B cell (primary cell): ENCODE measurements at regions not wholly inside any gene's neighbourhood (a gene's known extent, or its start where the extent isn't known, plus 50 kb on each side); places are given as distances from the start of the nearest gene placed in this dataset.

Experiments
- ATAC-seq: fragments of 200-7000 bp; cut with Tn5 transposase; one replicate; pipeline ENCODE4 v1.10.0; 2021; ENCODE audit warnings: low read depth, mild to moderate bottlenecking, moderate number of reproducible peaks, moderate library complexity
- CTCF ChIA-PET: fragments of 350-600 bp; sonication (Branson Sonifier 250); formaldehyde crosslinking; loops from one replicate; lab custom pipeline; 2021; ENCODE audit warnings: antibody characterized with exemption, inconsistent platforms; lab: Charles Lee
- POLR2A ChIA-PET: fragments of 350-600 bp; sonication (Branson Sonifier 250); formaldehyde crosslinking; loops from one replicate; lab custom pipeline; 2021; ENCODE audit warnings: antibody characterized with exemption; lab: Charles Lee
- DNase-seq: peaks from one replicate; pipeline ENCODE4 v3.0.0; 2013
- H2AFZ ChIP-seq: 2 replicates; pipeline ENCODE4 v1.6.1; 2012; ENCODE audit warnings: mild to moderate bottlenecking, low read depth, low read length; ENCODE audit not compliant: insufficient read depth, poor library complexity, severe bottlenecking
- H3K27ac ChIP-seq, 2 donors: 1 replicate in 1 of 2; 2 replicates in 1 of 2; pipeline ENCODE4 v1.5.1; 2012 to 2013; ENCODE audit warnings: low read length in 2 of 2, mild to moderate bottlenecking in 2 of 2, moderate library complexity in 1 of 2
- H3K27me3 ChIP-seq, 4 experiments: fragments of 200-600 bp in 1 of 4; sonication (generic) in 1 of 4; replicated peaks in 1 of 4; 1 replicate in 2 of 4; 2 replicates in 2 of 4; pipeline versions ENCODE4 v1.6.1 to v1.7.0; 2013 to 2016; ENCODE audit warnings: low read length in 3 of 4, mild to moderate bottlenecking in 2 of 4, mixed read lengths in 1 of 4, moderate library complexity in 1 of 4; ENCODE audit not compliant: insufficient read depth in 4 of 4, control insufficient read depth in 3 of 4; ENCODE audit errors: control extremely low read depth in 1 of 4
- H3K36me3 ChIP-seq, 2 experiments: replicated peaks in 1 of 2; 1 replicate in 1 of 2; 2 replicates in 1 of 2; pipeline versions ENCODE4 v1.6.1 to v1.7.1; 2013; ENCODE audit warnings: low read length in 1 of 2; ENCODE audit not compliant: insufficient read depth in 2 of 2, control insufficient read depth in 1 of 2; ENCODE audit errors: control extremely low read depth in 1 of 2, extremely low read depth in 1 of 2
- H3K4me1 ChIP-seq, 2 donors: fragments of 200-600 bp in 1 of 2; sonication (generic) in 1 of 2; 1 replicate in 1 of 2; 2 replicates in 1 of 2; pipeline versions ENCODE4 v1.5.1 to v1.6.1; 2013 to 2017; ENCODE audit warnings: low read length in 2 of 2; ENCODE audit not compliant: control insufficient read depth in 2 of 2, insufficient read depth in 2 of 2
- H3K4me2 ChIP-seq: replicated peaks from 2 replicates; pipeline ENCODE3; 2012; ENCODE audit warnings: mild to moderate bottlenecking, low read depth, low read length; ENCODE audit not compliant: poor library complexity, severe bottlenecking
- H3K4me3 ChIP-seq, 5 experiments: fragments of 200-600 bp in 1 of 5; sonication (generic) in 1 of 5; 1 replicate in 3 of 5; 2 replicates in 2 of 5; pipeline versions ENCODE4 v1.5.1 to v1.7.0; 2011 to 2016; ENCODE audit warnings: low read length in 4 of 5, mild to moderate bottlenecking in 4 of 5, low read depth in 2 of 5, control low read depth in 1 of 5, moderate library complexity in 1 of 5; ENCODE audit not compliant: insufficient read depth in 1 of 5; ENCODE audit errors: control extremely low read depth in 1 of 5, extremely low read depth in 1 of 5
- H3K79me2 ChIP-seq: fragments of 200-600 bp; sonication (generic); one replicate; pipeline ENCODE4 v1.6.0; 2016; ENCODE audit warnings: low read length; ENCODE audit not compliant: control insufficient read depth, insufficient read depth
- H3K9ac ChIP-seq: fragments of 200-600 bp; sonication (generic); 2 replicates; pipeline ENCODE4 v1.6.1; 2017; ENCODE audit warnings: mild to moderate bottlenecking, low read length, moderate library complexity
- H3K9me3 ChIP-seq, 3 donors: one replicate each; pipeline versions ENCODE4 v1.6.1 to v1.7.1; 2013; ENCODE audit warnings: low read length in 2 of 3; ENCODE audit not compliant: control insufficient read depth in 2 of 3, insufficient read depth in 1 of 3; ENCODE audit errors: control extremely low read depth in 1 of 3
- H4K20me1 ChIP-seq: 2 replicates; pipeline ENCODE4 v1.6.0; 2012; ENCODE audit warnings: mild to moderate bottlenecking, low read length; ENCODE audit not compliant: insufficient read depth, control insufficient read depth, poor library complexity, severe bottlenecking
- H3K27ac Mint-ChIP-seq: one replicate; pipeline ENCODE4 v1.8.0; 2021; ENCODE audit warnings: mixed read lengths
- H3K27me3 Mint-ChIP-seq: one replicate; pipeline ENCODE4 v1.8.0; 2021; ENCODE audit warnings: mixed read lengths
- H3K4me1 Mint-ChIP-seq: one replicate; pipeline ENCODE4 v1.8.0; 2021; ENCODE audit warnings: mixed read lengths
- H3K4me3 Mint-ChIP-seq: one replicate; pipeline ENCODE4 v1.8.0; 2021; ENCODE audit warnings: mixed read lengths
- H3K9me3 Mint-ChIP-seq: one replicate; pipeline ENCODE4 v1.8.0; 2022; ENCODE audit warnings: mixed read lengths; ENCODE audit not compliant: insufficient read depth
- EZH2 ChIP-seq: IDR thresholded peaks from 2 replicates; pipeline ENCODE4 v1.6.1; 2012; ENCODE audit warnings: borderline replicate concordance, low read depth, mild to moderate bottlenecking, moderate library complexity, low read length; ENCODE audit not compliant: insufficient read depth, poor library complexity, severe bottlenecking
- WGBS: methylation state at CpG from one replicate; pipeline ENCODE4 v1.1.5; 2013; ENCODE audit warnings: missing lambda C conversion rate; ENCODE audit not compliant: insufficient coverage; 5-methylcytosine and 5-hydroxymethylcytosine counted together
- intact Hi-C: fragments of 100-400 bp; cut with micrococcal nuclease; formaldehyde crosslinking; loops from one replicate; pipeline ENCODE4 v1.10.0; 2022
- TF ChIP-seq, protein P1 (sequence below): fragments of 200-600 bp; IDR thresholded peaks from one replicate; pipeline ENCODE4 v1.8.0; 2022; ENCODE audit warnings: antibody characterized with exemption, mild to moderate bottlenecking

DNA sequence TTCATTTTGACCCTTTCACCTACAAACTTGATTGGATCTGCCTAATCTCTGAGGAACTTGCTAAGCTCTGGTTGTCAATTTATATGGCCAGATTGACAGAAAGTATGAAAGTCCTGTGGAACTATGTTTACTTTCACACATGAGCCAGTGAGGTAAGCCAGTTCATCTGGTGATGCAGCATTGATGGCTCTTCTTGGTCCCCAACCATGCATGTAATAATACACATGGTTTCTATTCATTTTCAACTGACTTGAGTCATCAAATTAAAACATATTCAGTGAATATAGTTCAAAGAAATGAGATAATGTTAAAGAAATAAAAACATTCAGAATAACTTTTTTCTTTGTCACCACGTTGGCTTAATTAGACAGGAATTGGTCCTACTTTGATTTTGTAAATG lies 336.1 kb upstream of the THBS1 start:
- no CpG with 5 or more reads among the region's 1 CpG for WGBS
- POLR2A ChIA-PET, result no interaction called here
- no peak for TF ChIP-seq EZH2
- TF ChIP-seq, protein P1, sequence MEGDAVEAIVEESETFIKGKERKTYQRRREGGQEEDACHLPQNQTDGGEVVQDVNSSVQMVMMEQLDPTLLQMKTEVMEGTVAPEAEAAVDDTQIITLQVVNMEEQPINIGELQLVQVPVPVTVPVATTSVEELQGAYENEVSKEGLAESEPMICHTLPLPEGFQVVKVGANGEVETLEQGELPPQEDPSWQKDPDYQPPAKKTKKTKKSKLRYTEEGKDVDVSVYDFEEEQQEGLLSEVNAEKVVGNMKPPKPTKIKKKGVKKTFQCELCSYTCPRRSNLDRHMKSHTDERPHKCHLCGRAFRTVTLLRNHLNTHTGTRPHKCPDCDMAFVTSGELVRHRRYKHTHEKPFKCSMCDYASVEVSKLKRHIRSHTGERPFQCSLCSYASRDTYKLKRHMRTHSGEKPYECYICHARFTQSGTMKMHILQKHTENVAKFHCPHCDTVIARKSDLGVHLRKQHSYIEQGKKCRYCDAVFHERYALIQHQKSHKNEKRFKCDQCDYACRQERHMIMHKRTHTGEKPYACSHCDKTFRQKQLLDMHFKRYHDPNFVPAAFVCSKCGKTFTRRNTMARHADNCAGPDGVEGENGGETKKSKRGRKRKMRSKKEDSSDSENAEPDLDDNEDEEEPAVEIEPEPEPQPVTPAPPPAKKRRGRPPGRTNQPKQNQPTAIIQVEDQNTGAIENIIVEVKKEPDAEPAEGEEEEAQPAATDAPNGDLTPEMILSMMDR, result no peak

DNA sequence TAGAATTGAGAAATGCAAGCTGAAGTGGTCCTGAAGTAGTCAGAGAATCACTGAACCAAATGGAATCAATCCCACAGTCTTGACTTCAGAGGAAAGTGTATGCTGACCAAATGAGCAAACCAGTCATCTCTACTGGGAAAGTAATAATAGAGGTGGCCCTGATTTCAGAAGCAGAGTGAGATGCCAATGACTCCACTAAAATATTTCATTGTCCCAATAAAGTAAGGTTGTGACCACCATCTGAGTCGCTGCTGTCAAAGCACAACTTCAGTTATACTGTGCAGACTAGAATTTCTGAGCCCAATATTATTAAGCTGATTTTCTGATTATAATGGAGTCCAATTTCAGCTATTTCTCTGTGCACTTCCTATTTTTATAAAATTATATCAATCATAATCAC lies 334.4 kb upstream of the THBS1 start:
- H2AFZ ChIP-seq, result no peak overlapping the region
- no peaks in the 10 kb centered on the region for H3K79me2 ChIP-seq
- no peak overlapping the region for H3K27ac Mint-ChIP-seq
- TF ChIP-seq, protein P1, result no peak
- TF ChIP-seq EZH2, result no peak
- POLR2A ChIA-PET, result no interaction called here
- ATAC-seq, result no peak
- peaks cover 4% of the 10 kb centered on the region for H3K27me3 Mint-ChIP-seq
- H3K4me3 Mint-ChIP-seq, result no peak overlapping the region
- no peak overlapping the region for H3K4me3 ChIP-seq
- no CpG with 5 or more reads among the region's 1 CpG for WGBS
- CTCF ChIA-PET, result no interaction called here
- no peaks in the 10 kb centered on the region for H3K36me3 ChIP-seq
- H3K9me3 ChIP-seq, result peaks cover 0 to 1% (median 0%) of the 10 kb centered on the region in 3 donors
- no peak for DNase-seq
- H3K9me3 Mint-ChIP-seq, result no peaks in the 10 kb centered on the region
- no peaks in the 10 kb centered on the region for H3K27me3 ChIP-seq
- no peaks in the 10 kb centered on the region for H3K4me1 Mint-ChIP-seq
- H3K4me2 ChIP-seq, result no peak overlapping the region
- intact Hi-C loops, result no loop called here
- no peaks in the 10 kb centered on the region for H3K4me1 ChIP-seq
- H3K27ac ChIP-seq, result no peak overlapping the region
- no peaks in the 10 kb centered on the region for H4K20me1 ChIP-seq
- H3K9ac ChIP-seq, result no peak overlapping the region

More for the DNA sequence above, 336.1 kb upstream of the THBS1 start:
- Mint-ChIP-seq H3K4me1 (no peaks in the 10 kb centered on the region), H3K27ac (no peak overlapping the region), H3K27me3 (peaks cover 4% of the 10 kb centered on the region), H3K4me3 (no peak overlapping the region), H3K9me3 (no peaks in the 10 kb centered on the region)
- no peaks in the 10 kb centered on the region for H4K20me1 ChIP-seq
- peaks cover 0 to 1% (median 0%) of the 10 kb centered on the region in 3 donors for H3K9me3 ChIP-seq
- no peak overlapping the region for H3K27ac ChIP-seq
- no peak overlapping the region for H3K4me3 ChIP-seq
- CTCF ChIA-PET, result no interaction called here
- H3K27me3 ChIP-seq, result no peaks in the 10 kb centered on the region
- ATAC-seq, result no peak
- H3K4me2 ChIP-seq, result no peak overlapping the region
- no peak overlapping the region for H2AFZ ChIP-seq
- intact Hi-C loops, result no loop called here
- H3K79me2 ChIP-seq, result no peaks in the 10 kb centered on the region
- no peak overlapping the region for H3K9ac ChIP-seq
- H3K4me1 ChIP-seq, result no peaks in the 10 kb centered on the region
- H3K36me3 ChIP-seq, result no peaks in the 10 kb centered on the region
- DNase-seq, result no peak
